ENCODE measurements at regions not wholly inside any gene's neighbourhood (a gene's known extent, or its start where the extent isn't known, plus 50 kb on each side); places are given as distances from the start of the nearest gene placed in this dataset.

DNA sequence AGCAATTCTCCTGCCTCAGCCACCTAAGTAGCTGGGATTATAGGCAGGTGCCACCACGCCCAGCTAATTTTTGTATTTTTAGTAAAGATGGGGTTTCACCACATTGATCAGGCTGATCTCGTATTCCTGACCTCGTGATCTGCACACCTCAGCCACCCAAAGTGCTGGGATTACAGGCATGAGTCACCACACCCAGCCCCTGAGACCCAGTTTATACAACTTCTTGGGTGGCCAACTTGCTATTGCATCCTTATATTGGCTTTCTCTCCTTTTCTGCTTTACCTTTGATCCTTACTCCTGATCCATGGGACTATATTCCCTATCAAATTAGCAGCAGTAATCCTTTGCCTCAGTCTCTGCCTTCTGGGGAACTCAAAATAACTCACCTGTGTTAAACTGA lies 659.1 kb downstream of the PRELID2 start (continued):
- TF ChIP-seq, protein P1, sequence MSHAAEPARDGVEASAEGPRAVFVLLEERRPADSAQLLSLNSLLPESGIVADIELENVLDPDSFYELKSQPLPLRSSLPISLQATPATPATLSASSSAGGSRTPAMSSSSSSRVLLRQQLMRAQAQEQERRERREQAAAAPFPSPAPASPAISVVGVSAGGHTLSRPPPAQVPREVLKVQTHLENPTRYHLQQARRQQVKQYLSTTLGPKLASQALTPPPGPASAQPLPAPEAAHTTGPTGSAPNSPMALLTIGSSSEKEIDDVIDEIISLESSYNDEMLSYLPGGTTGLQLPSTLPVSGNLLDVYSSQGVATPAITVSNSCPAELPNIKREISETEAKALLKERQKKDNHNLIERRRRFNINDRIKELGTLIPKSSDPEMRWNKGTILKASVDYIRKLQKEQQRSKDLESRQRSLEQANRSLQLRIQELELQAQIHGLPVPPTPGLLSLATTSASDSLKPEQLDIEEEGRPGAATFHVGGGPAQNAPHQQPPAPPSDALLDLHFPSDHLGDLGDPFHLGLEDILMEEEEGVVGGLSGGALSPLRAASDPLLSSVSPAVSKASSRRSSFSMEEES (CRISPR knock-in tag; IDR thresholded peaks at IDR 0.05) = no peak
- TF ChIP-seq MAZ (CRISPR knock-in tag; conservative IDR thresholded peaks at IDR 0.05 in 1 of 2, IDR thresholded peaks at IDR 0.05 in 1 of 2) (no peak), MAFK (IDR thresholded peaks at IDR 0.05; ENCODE audit: low read length) (no peak), GABPA (tag; conservative IDR thresholded peaks at IDR 0.05; ENCODE audit: low read depth) (no peak)

DNA sequence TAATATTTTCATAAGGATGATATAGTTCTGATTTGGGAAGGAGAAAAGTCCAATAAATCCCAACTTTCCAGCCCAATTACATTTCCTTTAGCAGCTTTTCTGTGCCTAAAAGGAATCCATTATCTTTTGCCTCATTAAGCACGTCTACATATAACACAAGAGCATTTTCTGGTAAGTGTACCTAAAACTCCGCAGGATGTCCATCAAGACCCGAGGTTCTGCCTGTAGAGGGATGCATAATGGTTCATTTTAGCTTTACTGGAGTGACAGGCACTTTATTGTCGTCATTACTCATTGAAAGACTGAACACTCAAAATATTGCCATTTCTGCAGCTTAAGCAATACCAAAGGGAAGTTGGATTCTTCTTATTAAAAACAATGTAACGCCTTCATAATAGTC lies 669.0 kb downstream of the PRELID2 start:
- no peaks in the 10 kb centered on the region for H3K4me1 ChIP-seq (replicated peaks in 1 of 2; ENCODE audit: control insufficient read depth in 2 of 2, insufficient read depth in 2 of 2, low read length in 2 of 2)
- in situ Hi-C loops (cut with MboI) = no loop called here
- no peaks in the 10 kb centered on the region for H3K9me3 ChIP-seq (replicated peaks; ENCODE audit: control insufficient read depth, insufficient read depth, low read depth, low read length)
- POLR2A ChIA-PET = no interaction called here
- no peaks in the 10 kb centered on the region for H3K9me1 ChIP-seq (ENCODE audit: control insufficient read depth, insufficient read depth, low read length)
- ATAC-seq (no peak), DNase-seq (ENCODE audit: extremely low read depth in 1 of 4, low spot score in 3 of 4) (no peak), FAIRE-seq (no peak)
- no peaks in the 10 kb centered on the region for H3K27me3 ChIP-seq (ENCODE audit: control insufficient read depth in 2 of 2, insufficient read depth in 2 of 2, low read length in 2 of 2)
- no peak overlapping the region for H2AFZ ChIP-seq (ENCODE audit: low read depth, low read length)
- no peaks in the 10 kb centered on the region for H3K36me3 ChIP-seq (ENCODE audit: control insufficient read depth, insufficient read depth, low read length)
- H3K79me2 ChIP-seq (ENCODE audit: control insufficient read depth, insufficient read depth, low read length) = no peaks in the 10 kb centered on the region
- H3K4me2 ChIP-seq (ENCODE audit: insufficient read depth, low read length) = no peak overlapping the region
- no peak for TF ChIP-seq CCAR2 (IDR thresholded peaks at IDR 0.05; ENCODE audit: low read depth, low read length)
- no TSS peak for BruUV-seq (replicated peaks)
- H3K4me3 ChIP-seq = no peak overlapping the region
- H3K9ac ChIP-seq (ENCODE audit: insufficient read depth in 1 of 2, low read depth in 2 of 2, low read length in 2 of 2) = no peak overlapping the region
- H3K27ac ChIP-seq (ENCODE audit: extremely low read depth, low read depth, low read length) = no peak overlapping the region
- CTCF ChIA-PET (ENCODE audit: low intra/inter-chr PET ratio) = no interaction called here
- WGBS (ENCODE audit: insufficient coverage, low coverage, missing lambda C conversion rate) = 0% methylated on average over 5 of the region's 5 CpGs
- H4K20me1 ChIP-seq (replicated peaks; ENCODE audit: control insufficient read depth, insufficient read depth, low read length) = no peaks in the 10 kb centered on the region
- intact Hi-C loops (cut with micrococcal nuclease) = no loop called here

Data from K562 (cell line).